ENCODE measurements at regions not wholly inside any gene's neighbourhood (a gene's known extent, or its start where the extent isn't known, plus 50 kb on each side); places are given as distances from the start of the nearest gene placed in this dataset.
"Not testable (repeated sequence)": the region's sequence is repeated elsewhere in the genome, so short reads cannot be mapped to it uniquely, and the experiment has no call there.

GRCh38 chr15:36177590-36178302, 401.7 kb upstream of the CDIN1 start:
- no peak for DNase-seq (ENCODE audit: low spot score)

DNA sequence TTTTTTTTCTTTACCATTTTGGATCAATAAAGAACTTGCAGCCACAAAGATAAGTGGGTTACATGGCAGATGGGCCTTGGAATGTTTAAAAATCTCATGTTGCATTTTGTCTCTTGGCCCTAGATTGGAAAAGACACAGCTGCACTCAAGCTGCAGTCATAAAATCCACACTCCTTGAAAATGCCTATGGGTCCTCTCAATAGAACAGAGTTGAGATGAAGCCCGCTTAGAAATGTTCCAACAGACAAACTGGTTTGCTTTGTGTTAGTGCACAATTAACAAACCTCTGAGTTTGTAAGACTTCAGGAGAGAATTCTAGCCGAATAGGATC, 401.2 kb upstream of the CDIN1 start:
- DNase-seq (ENCODE audit: low spot score) = no peak

DNA sequence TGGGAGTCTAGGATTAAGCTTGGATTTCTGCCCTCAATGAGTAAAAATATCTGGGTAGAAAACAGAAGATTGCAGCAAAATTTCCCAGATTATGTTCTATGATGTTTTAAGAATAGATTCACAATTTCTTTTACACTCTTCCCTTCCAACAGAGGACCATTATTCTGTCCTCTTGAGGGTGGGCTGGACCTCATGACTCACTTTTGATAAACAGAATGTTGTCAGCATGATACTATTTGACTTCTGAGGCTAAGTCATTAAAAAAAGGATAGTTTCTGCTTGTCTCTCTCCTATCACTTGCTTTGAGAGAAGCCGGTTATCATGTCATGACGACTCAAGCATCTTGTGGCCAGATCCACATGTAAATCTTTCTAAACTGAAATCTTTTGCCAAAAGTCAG, 396.2 kb upstream of the CDIN1 start:
- no peak for DNase-seq (ENCODE audit: low spot score)

GRCh38 chr15:36185438-36185837, 394.0 kb upstream of the CDIN1 start:
- no peak for DNase-seq (ENCODE audit: low spot score)

DNA sequence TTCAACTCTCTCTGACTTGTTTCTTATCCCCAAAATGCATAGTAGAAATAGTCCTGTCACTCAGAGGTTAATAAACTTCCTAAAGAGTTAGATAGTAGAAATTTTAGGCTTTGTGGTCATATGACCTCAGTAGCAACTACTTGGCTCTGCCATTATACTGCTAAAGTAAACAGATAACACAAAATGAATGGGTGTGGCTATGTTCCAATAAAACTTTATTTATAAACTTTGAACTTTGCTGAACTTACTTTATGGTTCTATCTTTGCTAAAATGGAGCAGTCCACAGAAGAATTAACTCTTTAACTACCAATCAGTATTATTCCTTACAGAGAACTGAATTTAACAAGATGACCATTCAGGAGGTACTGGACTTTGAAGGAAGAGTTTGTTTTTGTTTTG, 393.6 kb upstream of the CDIN1 start:
- DNase-seq (ENCODE audit: low spot score) = no peak

GRCh38 chr15:36186376-36186775, 393.1 kb upstream of the CDIN1 start:
- no peak for DNase-seq (ENCODE audit: low spot score)

GRCh38 chr15:36191459-36191858, 388.0 kb upstream of the CDIN1 start:
- DNase-seq (ENCODE audit: low spot score) = no peak

DNA sequence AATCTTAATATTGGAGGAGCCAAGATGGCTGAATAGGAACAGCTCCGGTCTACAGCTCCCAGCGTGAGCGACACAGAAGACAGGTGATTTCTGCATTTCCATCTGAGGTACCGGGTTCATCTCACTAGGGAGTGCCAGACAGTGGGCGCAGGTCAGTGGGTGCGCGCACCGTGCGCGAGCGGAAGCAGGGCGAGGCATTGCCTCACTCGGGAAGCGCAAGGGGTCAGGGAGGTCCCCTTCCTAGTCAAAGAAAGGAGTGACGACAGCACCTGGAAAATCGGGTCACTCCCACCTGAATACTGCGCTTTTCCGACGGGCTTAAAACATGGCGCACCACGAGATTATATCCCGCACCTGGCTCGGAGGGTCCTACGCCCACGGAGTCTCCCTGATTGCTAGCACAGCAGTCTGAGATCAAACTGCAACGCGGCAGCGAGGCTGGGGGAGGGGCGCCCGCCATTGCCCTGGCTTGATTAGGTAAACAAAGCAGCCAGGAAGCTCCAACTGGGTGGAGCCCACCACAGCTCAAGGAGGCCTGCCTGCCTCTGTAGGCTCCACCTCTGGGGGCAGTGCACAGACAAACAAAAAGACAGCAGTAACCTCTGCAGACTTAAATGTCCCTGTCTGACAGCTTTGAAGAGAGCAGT, 383.9 kb upstream of the CDIN1 start:
- not testable (repeated sequence) for DNase-seq (ENCODE audit: low spot score)

- DNase-seq (ENCODE audit: low spot score) = no peak
Observed at GRCh38 chr15:36208868-36209582, 370.4 kb upstream of the CDIN1 start.

- DNase-seq (ENCODE audit: low spot score) = no peak
Observed at GRCh38 chr15:36210426-36210825, 369.0 kb upstream of the CDIN1 start.

GRCh38 chr15:36218322-36218721, 361.1 kb upstream of the CDIN1 start:
- no peak for DNase-seq (ENCODE audit: low spot score)

DNA sequence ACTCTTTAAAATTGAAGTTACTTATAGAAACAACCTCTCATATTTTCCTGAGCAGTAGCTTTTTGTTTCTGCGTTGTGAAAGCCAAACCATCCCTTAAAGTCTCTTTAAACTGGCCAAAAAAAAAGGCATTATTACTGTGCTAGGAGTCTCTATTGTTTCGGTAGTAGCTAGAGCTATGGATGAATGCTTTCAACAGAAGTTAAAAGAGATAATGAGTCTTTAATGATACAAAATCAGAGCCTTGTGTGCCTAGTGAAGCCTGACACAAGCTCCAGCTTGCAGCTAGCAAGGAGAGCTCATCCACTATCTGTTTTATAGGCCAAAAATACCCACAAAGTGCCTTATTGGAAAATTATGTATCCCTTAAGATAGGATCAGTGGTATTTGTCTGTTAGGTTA, 360.4 kb upstream of the CDIN1 start:
- DNase-seq (ENCODE audit: low spot score) = no peak

GRCh38 chr15:36221992-36222391, 357.4 kb upstream of the CDIN1 start:
- DNase-seq (ENCODE audit: low spot score) = no peak

- DNase-seq (ENCODE audit: low spot score) = no peak
Observed at GRCh38 chr15:36230776-36231175, 348.6 kb upstream of the CDIN1 start.

DNA sequence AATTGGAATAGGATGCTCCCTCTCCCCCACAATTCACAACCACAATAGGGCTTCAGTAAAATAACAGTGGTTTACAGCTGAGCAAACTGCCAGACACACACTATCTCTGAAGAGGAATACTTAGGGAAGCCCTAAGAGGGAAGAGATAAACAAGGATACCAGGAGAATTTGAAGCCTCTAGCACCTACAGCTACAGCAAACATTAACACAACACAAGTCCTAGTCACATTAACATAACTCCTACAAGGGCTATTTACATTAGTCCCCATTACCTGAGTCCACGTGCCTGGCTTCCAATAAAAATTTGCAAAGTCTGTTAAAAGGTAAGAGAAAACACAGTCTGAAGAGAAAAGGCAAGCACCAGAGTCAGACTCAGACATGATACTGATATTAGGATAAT, 346.9 kb upstream of the CDIN1 start:
- DNase-seq (ENCODE audit: low spot score) = no peak

- DNase-seq (ENCODE audit: low spot score) = no peak
Observed at GRCh38 chr15:36234743-36235142, 344.7 kb upstream of the CDIN1 start.

DNA sequence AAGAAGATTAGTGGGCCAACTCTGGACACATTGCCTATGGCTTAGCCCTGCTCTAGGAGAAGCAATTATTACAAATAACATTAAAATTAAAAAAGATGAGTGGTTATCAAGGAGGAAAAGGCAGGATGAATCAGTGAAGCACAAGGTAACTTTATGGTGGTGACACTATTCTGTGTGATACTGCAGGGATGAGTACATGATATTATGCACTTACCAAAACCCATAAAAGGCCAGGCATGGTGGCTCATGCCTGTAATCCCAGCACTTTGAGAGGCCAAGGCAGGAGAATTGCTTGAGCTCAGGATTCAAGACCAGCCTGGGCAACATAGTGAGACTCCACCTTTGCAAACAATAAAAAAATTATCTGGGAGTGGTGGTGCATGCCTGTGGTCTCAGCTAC, 344.3 kb upstream of the CDIN1 start:
- no peak for DNase-seq (ENCODE audit: low spot score)

- no peak for DNase-seq (ENCODE audit: low spot score)
Observed at GRCh38 chr15:36239509-36239908, 339.9 kb upstream of the CDIN1 start.

DNA sequence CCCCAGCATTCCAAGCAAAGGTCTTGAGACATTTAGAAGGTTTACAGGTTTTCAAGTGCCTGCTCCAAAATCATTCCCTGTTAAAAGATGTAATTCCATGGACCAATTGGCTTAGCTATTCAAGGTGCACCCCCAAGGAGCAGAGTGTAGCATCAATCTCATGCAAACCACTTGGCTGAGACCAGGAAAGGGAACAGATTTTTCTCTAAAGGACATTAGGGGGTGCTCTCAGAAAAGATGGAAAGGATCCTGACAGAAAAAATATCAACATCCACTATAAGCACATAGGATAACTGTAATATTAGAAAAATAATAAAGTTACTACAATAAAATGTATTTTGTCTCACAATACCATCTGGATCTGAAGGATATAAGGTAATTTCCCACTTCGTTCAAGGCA, 328.0 kb upstream of the CDIN1 start:
- DNase-seq (ENCODE audit: low spot score) = no peak

- DNase-seq (ENCODE audit: low spot score) = no peak
Observed at GRCh38 chr15:36252146-36252711, 327.2 kb upstream of the CDIN1 start.

DNA sequence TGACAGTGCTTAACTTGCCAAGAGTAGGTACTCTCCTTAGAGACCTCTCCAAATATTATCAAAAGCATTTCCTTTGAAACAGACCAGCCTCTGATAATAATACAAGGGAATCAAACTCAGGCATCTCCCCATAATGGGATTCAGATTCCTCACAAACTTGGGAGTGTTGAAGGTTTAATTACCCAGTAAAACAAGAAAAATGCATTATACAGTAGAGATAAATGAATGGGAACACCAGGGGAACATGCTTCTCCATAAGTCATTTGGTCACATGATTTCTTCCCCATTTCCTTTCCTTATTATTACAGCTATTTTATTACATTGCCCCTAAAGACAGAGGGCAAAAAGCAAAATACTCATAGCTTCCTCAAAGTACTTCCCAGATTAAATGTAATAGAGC, 325.0 kb upstream of the CDIN1 start:
- DNase-seq (ENCODE audit: low spot score) = no peak

- no peak for DNase-seq (ENCODE audit: low spot score)
Observed at GRCh38 chr15:36256404-36256807, 323.0 kb upstream of the CDIN1 start.

DNA sequence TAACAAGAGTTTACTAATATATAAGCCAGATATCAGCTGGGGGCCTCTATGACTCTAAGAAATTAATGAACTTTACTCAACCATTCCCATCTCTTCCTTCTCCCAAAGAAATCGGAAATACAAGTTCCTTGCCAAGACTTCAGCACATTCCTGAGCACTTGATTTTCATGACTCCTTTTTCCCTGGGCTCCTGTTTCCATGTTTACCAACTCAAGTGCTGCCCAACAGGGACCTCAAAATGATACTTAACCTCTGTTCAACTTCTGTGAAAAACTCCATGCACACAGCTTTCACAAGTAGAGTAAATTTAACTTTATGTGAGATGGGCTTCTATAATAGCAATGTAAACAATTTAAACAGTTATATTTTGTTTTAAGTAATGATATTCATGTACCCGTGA, 315.8 kb upstream of the CDIN1 start:
- DNase-seq (ENCODE audit: low spot score) = no peak
